EH (cell line): ENCODE measurements at regions not wholly inside any gene's neighbourhood (a gene's known extent, or its start where the extent isn't known, plus 50 kb on each side); places are given as distances from the start of the nearest gene placed in this dataset.
"Not testable (repeated sequence)": the region's sequence is repeated elsewhere in the genome, so short reads cannot be mapped to it uniquely, and the experiment has no call there.

Experiments
- DNase-seq: peaks from one replicate; pipeline ENCODE4 v3.0.0-alpha.2; 2015; ENCODE audit warnings: low read depth

DNA sequence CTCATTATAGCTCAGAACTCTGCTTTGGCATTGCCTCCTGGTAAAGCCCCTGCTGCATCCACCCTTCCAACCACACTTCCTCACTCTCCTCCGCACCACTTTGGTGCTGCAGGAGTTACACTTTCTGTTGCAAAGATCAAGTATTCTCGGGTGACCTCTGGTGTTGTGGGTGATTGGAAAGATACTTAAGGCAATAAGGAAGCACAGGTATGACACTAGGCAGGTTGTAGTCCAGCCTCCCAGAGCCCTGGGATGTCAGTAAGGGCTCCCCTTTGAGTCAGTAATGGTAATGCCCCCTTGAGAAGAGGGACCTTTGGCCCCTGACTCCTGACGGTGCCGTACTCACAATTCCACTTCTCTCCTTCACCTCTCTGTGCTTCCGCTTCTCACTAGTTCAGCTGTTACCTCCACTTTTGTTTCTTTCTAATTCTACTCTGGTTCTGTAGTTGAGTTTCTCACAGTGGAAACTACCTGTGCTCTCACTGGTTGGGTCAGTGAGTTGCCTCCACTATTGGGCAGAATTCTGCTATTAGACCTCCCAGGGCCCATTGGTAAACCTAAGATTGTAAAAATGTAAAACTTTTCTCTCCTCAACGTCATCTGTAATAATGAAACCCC is 350.0 kb downstream of the GOLGA6L6 start:
- not testable (repeated sequence) for DNase-seq

- not testable (repeated sequence) for DNase-seq
These were observed 353.0 kb downstream of the GOLGA6L6 start for GRCh38 chr15:20188611-20189010.

GRCh38 chr15:20187370-20188355 is 353.9 kb downstream of the GOLGA6L6 start:
- DNase-seq = not testable (repeated sequence)

DNA sequence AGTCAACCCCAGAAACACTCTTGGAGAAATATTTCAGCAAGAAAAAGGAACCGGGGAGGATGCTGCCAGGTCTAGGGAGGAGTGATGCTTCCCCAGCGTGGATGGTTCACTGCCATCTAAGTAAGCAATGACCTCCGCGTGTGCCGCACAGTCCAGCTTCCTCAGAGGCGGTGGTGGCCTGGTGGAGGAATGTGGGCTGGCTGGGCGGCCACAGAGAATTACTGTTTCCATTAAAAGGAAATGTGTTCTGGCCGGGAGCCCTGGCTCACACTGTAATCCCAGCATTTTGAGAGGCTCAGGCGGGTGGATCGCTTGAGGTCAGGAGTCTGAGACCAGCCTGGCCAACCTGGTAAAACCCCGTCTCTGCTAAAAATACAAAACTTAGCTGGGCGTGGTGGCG is 356.7 kb downstream of the GOLGA6L6 start:
- not testable (repeated sequence) for DNase-seq

- DNase-seq = not testable (repeated sequence)
These were observed 373.4 kb downstream of the GOLGA6L6 start for GRCh38 chr15:20168221-20168620.

GRCh38 chr15:20153528-20153927 is 388.1 kb downstream of the GOLGA6L6 start:
- DNase-seq = not testable (repeated sequence)

DNA sequence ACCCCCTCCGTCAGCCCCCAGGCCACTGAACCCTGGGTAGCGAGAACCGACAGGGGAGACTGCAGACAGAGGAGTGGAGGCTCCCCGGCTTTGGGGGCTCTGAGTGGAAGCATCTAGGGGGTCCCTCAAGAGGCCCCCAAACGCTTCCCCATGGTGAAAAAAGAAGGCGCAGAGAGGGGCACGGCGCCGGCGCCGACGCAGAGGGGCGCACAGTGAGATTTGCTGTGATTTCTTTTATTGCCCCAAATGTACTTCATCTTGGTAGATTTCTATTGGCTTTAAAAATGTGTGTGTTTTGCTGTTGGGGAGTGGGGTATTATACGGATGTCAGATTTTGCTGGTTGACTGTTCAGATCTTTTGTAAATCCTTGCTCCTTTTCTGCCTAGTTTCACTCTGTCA is 392.9 kb downstream of the GOLGA6L6 start:
- not testable (repeated sequence) for DNase-seq

GRCh38 chr15:20148008-20148407 is 393.6 kb downstream of the GOLGA6L6 start:
- not testable (repeated sequence) for DNase-seq

GRCh38 chr15:20144333-20145036 is 397.1 kb downstream of the GOLGA6L6 start:
- DNase-seq = not testable (repeated sequence)

GRCh38 chr15:20142906-20143305 is 398.7 kb downstream of the GOLGA6L6 start:
- DNase-seq = not testable (repeated sequence)

DNA sequence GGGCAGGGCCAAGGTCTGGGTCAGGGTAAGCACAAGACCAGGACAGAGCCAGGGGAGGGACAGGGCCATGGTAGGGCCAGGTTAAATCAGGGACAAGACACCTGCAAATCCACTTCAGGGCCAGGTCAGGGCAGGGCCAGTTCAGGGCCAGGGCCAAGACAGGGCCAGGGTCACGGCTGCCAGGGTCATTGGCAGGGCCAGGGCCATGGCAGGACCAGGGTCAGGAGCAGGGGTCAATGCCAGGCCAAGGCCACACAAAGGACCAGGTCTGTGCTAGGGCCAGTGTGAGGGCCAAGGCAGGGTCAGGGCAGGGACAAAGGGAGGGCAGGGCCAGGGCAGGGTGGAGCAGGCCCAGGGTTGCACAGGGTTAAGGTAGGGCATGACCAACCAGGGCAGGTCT is 399.2 kb downstream of the GOLGA6L6 start:
- DNase-seq = not testable (repeated sequence)

DNA sequence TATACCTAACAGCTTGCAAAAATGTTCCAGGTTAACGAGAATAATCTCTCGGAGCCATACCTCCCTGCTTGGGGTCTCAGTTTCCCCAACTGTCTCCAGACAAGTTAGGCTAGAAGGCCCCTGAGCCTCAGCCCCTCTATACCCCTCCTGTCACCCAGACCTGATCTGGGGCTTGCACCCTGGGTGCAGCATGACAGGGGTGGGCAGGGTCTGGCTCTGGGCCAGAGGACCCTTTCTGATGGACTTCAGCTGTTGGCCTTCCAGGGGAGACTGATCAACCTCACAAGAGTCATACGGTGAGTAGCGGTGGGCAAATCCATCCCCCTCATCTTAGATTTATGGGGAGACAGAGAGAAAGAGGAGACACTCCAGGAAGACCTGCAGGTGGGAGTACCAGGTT is 416.9 kb downstream of the GOLGA6L6 start:
- DNase-seq = not testable (repeated sequence)

- DNase-seq = peak; percentile 0
These were observed 435.6 kb downstream of the GOLGA6L6 start for GRCh38 chr15:20106026-20106425.

- DNase-seq = not testable (repeated sequence)
These were observed 436.3 kb downstream of the GOLGA6L6 start for GRCh38 chr15:20105011-20105990.

GRCh38 chr15:20104551-20104950 is 437.0 kb downstream of the GOLGA6L6 start:
- DNase-seq = not testable (repeated sequence)

GRCh38 chr15:20102862-20103261 is 438.7 kb downstream of the GOLGA6L6 start:
- not testable (repeated sequence) for DNase-seq

DNA sequence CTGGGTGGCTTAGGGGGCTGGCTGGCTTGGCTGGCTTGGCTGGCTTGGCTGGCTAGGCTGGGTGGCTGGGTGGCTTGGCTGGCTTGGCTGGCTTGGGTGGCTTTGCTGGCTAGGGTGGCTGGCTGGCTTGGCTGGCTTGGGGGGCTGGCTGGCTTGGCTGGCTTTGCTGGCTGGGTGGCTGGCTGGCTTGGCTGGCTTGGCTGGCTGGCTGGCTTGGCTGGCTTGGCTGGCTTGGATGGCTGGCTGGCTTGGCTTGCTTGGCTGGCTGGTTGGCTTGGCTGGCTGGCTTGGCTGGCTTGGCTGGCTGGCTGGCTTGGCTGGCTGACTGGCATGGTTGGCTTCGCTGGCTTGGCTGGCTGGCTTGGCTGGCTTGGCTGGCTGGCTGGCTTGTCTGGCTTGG is 439.4 kb downstream of the GOLGA6L6 start:
- DNase-seq = not testable (repeated sequence)

DNA sequence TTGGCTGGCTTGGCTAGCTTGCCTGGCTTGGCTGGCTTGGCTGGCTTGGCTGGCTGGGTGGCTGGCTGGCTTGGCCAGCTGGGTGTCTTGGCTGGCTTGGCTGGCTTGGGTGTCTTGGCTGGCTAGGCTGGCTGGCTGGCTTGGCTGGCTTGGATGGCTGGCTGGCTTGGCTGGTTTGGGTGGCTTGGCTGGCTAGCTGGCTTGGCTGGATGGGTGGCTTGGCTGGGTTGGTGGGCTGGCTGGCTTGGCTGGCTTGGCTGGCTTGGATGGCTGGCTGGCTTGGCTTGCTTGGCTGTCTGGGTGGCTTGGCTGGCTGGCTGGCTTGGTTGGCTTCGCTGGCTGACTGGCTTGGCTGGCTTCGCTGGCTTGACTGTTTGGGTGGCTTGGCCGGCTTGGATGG is 440.3 kb downstream of the GOLGA6L6 start:
- not testable (repeated sequence) for DNase-seq

- not testable (repeated sequence) for DNase-seq
These were observed 440.9 kb downstream of the GOLGA6L6 start for GRCh38 chr15:20100604-20101270.

DNA sequence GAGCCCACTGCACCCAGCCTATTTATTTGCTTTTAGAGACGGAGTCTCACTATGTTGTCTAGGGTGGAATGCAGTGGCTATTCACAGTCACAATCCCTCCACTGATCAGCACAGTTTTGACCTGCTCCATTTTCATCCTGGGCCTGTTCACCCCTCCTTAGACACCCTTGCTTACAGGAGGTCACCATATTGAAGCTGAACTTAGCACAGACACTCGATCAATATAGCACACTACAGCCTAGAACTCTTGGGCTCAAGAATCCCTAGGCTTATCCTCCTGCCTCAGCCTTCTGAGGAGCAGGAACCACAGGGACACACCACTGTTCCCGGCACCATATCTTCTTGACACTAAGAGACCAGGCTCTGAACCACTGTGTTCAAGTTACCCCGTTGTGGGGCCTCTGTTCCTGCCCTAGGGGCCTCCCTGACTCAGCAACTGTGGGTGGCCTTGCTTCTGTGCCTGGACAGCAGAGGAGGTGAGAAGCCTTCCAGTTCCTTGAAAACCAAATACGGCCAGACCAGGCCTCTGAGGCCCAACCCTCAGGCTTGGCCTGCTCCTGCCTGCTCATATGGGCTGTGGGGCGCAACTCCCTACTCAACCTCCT is 445.8 kb downstream of the GOLGA6L6 start:
- DNase-seq = not testable (repeated sequence)
